Sigmoid colon (tissue), 6 donors: ENCODE measurements at regions not wholly inside any gene's neighbourhood (a gene's known extent, or its start where the extent isn't known, plus 50 kb on each side); places are given as distances from the start of the nearest gene placed in this dataset.

ENCODE experiments used
- DNase-seq: peaks from one replicate; pipeline ENCODE4 v3.0.0-alpha.2; 2019
- H3K27ac ChIP-seq, 4 donors: fragments of 200-600 bp; sonication (generic); one replicate each; pipeline ENCODE4 v1.5.1; 2016 to 2019; ENCODE audit warnings: mild to moderate bottlenecking in 1 of 4
- H3K27me3 ChIP-seq, 3 donors: fragments of 200-600 bp; sonication (generic); one replicate each; pipeline ENCODE4 v1.5.1; 2019; ENCODE audit warnings: mild to moderate bottlenecking in 1 of 3
- H3K36me3 ChIP-seq, 4 donors: fragments of 200-600 bp; sonication (generic); one replicate each; pipeline ENCODE4 v1.5.1; 2016 to 2019
- H3K4me1 ChIP-seq, 4 donors: fragments of 200-600 bp; sonication (generic); one replicate each; pipeline ENCODE4 v1.5.1; 2017 to 2019
- H3K4me3 ChIP-seq, 4 donors: fragments of 200-600 bp; sonication (generic); one replicate each; pipeline ENCODE4 v1.5.1; 2017 to 2019; ENCODE audit warnings: mild to moderate bottlenecking in 2 of 4, moderate library complexity in 1 of 4
- H3K9me3 ChIP-seq, 4 donors: fragments of 200-600 bp in 3 of 4; sonication (generic) in 3 of 4; one replicate each; pipeline versions ENCODE4 v1.5.1 to v1.6.1; 2013 to 2019
- CTCF ChIP-seq, 4 experiments: fragments of 450-650 bp in 3 of 4; fragments of 200-600 bp in 1 of 4; IDR thresholded peaks; one replicate each; pipeline ENCODE4 v1.5.1; 2016 to 2019; ENCODE audit warnings: antibody characterized with exemption in 4 of 4, mild to moderate bottlenecking in 3 of 4, moderate library complexity in 2 of 4
- EP300 ChIP-seq, 4 donors: sonication (generic); formaldehyde crosslinking; IDR thresholded peaks; one replicate each; pipeline ENCODE4 v1.6.1; 2017; ENCODE audit warnings: antibody characterized with exemption in 4 of 4
- POLR2A ChIP-seq, 2 donors: fragments of 450-650 bp; IDR thresholded peaks; one replicate each; pipeline ENCODE4 v1.6.1; 2016; ENCODE audit warnings: antibody characterized with exemption in 2 of 2, mild to moderate bottlenecking in 2 of 2, moderate library complexity in 2 of 2
- POLR2AphosphoS5 ChIP-seq, 4 donors: sonication (generic); formaldehyde crosslinking; IDR thresholded peaks; one replicate each; pipeline ENCODE4 v1.6.1; 2017; ENCODE audit warnings: antibody characterized with exemption in 4 of 4
- WGBS, 2 donors: extraction: QIAGEN DNeasy Blood & Tissue Kit; methylation state at CpG; one replicate each; pipeline ENCODE4 v1.1.7; 2013; 5-methylcytosine and 5-hydroxymethylcytosine counted together
- intact Hi-C: fragments of 100-400 bp; cut with DNase I; formaldehyde crosslinking; loops from one replicate; pipeline ENCODE4 v1.15.1; 2023
- donor health status: healthy with polysubstance abuse.
- donor health status: healthy.

DNA sequence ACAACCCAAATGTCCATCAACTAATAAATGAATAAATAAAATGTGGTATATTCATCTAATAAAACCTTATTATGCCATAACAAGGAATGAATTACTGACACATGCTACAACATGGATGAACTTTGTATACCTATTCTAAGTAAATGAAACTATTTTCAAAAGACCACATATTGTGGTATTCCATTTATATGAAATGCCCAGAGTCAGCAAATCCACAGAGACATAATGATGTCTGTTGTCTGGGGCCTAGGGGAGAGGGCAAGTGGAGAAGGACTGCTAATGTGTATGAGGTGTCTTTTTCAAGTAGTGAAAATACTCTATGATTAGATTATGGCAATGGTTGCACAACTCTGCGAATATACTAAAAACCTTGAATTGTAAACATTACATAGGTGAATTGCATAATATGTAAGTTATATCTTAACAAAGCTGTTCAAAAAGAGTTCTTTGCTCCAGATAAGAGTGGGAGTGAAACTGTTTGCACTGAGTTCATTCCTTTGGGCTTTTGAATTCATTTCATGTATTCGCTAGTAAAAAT lies 464.2 kb downstream of the NUF2 start:
- no peaks in the 10 kb centered on the region for H3K27me3 ChIP-seq
- H3K36me3 ChIP-seq: no peaks in the 10 kb centered on the region
- 65 to 82% methylated on average over 2 of the region's 2 CpGs for WGBS, 2 donors
- H3K4me1 ChIP-seq: no peaks in the 10 kb centered on the region
- no peak overlapping the region for H3K4me3 ChIP-seq
- H3K9me3 ChIP-seq: peaks cover 0 to 3% (median 0%) of the 10 kb centered on the region in 4 donors
- no peak overlapping the region for H3K27ac ChIP-seq
- no peak for DNase-seq
- intact Hi-C loops: no loop called here
- no peak for TF ChIP-seq POLR2A (IDR thresholded peaks at IDR 0.05)
- no peak for TF ChIP-seq EP300 (IDR thresholded peaks at IDR 0.05)
- no peak for TF ChIP-seq POLR2AphosphoS5 (IDR thresholded peaks at IDR 0.05)
- TF ChIP-seq CTCF (IDR thresholded peaks at IDR 0.05): no peak

DNA sequence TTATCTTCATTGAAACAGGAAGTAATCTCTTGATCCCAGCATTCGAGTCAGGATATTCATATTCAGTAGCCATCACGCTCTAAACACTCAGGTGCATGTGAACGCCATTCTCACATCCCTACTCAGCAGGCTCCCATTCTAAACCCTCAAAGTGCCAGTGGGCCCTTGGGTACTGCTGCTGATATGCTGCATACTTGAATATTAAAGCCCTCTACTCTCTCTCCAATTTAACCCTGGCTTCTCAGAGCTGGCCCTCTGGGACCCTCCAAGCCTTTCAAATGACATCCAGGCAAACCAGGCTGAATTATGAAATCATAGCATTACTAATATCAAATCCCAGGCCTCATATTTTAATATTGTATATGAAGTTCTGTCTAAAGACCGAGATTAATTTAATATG lies 468.2 kb downstream of the NUF2 start:
- 78 to 84% methylated on average over 4 of the region's 4 CpGs for WGBS, 2 donors
- H3K4me1 ChIP-seq: no peaks in the 10 kb centered on the region

GRCh38 chr1:163794551-163794950 lies 472.8 kb downstream of the NUF2 start:
- no peaks in the 10 kb centered on the region for H3K36me3 ChIP-seq
- H3K4me3 ChIP-seq: no peak overlapping the region
- no peaks in the 10 kb centered on the region for H3K4me1 ChIP-seq
- H3K9me3 ChIP-seq: no peaks in the 10 kb centered on the region
- H3K27ac ChIP-seq: no peak overlapping the region
- H3K27me3 ChIP-seq: no peaks in the 10 kb centered on the region
- intact Hi-C loops: no loop called here
- no peak for DNase-seq
- TF ChIP-seq POLR2A (IDR thresholded peaks at IDR 0.05) (no peak), CTCF (IDR thresholded peaks at IDR 0.05) (no peak), EP300 (IDR thresholded peaks at IDR 0.05) (no peak), POLR2AphosphoS5 (IDR thresholded peaks at IDR 0.05) (no peak)
- WGBS, 2 donors: 63 to 76% methylated on average over 3 of the region's 3 CpGs

More for the DNA sequence above, 468.2 kb downstream of the NUF2 start:
- H3K27me3 ChIP-seq: no peaks in the 10 kb centered on the region
- intact Hi-C loops: no loop called here
- no peak for DNase-seq
- no peak overlapping the region for H3K27ac ChIP-seq
- TF ChIP-seq CTCF (IDR thresholded peaks at IDR 0.05) (no peak), POLR2A (IDR thresholded peaks at IDR 0.05) (no peak), POLR2AphosphoS5 (IDR thresholded peaks at IDR 0.05) (no peak), EP300 (IDR thresholded peaks at IDR 0.05) (no peak)
- H3K9me3 ChIP-seq: no peaks in the 10 kb centered on the region
- H3K36me3 ChIP-seq: no peaks in the 10 kb centered on the region
- H3K4me3 ChIP-seq: no peak overlapping the region

GRCh38 chr1:163796394-163796821 lies 474.7 kb downstream of the NUF2 start:
- Histone ChIP-seq H3K27me3 (no peaks in the 10 kb centered on the region), H3K4me1 (no peaks in the 10 kb centered on the region), H3K36me3 (no peaks in the 10 kb centered on the region), H3K4me3 (no peak overlapping the region), H3K9me3 (no peaks in the 10 kb centered on the region), H3K27ac (no peak overlapping the region)
- no peak for TF ChIP-seq EP300 (IDR thresholded peaks at IDR 0.05)
- no peak for TF ChIP-seq POLR2AphosphoS5 (IDR thresholded peaks at IDR 0.05)
- no peak for TF ChIP-seq POLR2A (IDR thresholded peaks at IDR 0.05)
- no peak for TF ChIP-seq CTCF (IDR thresholded peaks at IDR 0.05)
- no peak for DNase-seq
- intact Hi-C loops: no loop called here
- 12 to 43% methylated on average over 2 of the region's 2 CpGs for WGBS, 2 donors

GRCh38 chr1:163797816-163798215 lies 476.1 kb downstream of the NUF2 start:
- no peak overlapping the region for H3K27ac ChIP-seq
- TF ChIP-seq CTCF (IDR thresholded peaks at IDR 0.05) (no peak), POLR2A (IDR thresholded peaks at IDR 0.05) (no peak), EP300 (IDR thresholded peaks at IDR 0.05) (no peak), POLR2AphosphoS5 (IDR thresholded peaks at IDR 0.05) (no peak)
- no peak overlapping the region for H3K4me3 ChIP-seq
- no peak for DNase-seq
- H3K27me3 ChIP-seq: no peaks in the 10 kb centered on the region
- no peaks in the 10 kb centered on the region for H3K4me1 ChIP-seq
- H3K36me3 ChIP-seq: no peaks in the 10 kb centered on the region
- intact Hi-C loops: no loop called here
- H3K9me3 ChIP-seq: no peaks in the 10 kb centered on the region
